OCI-LY7 (cell line): ENCODE measurements at regions not wholly inside any gene's neighbourhood (a gene's known extent, or its start where the extent isn't known, plus 50 kb on each side); places are given as distances from the start of the nearest gene placed in this dataset.

Source experiments
- BruUV-seq: library from RNA; stranded (reverse); fragments of 400-500 nt; replicated peaks from 2 replicates; lab custom pipeline; 2021; lab: Mats Ljungman, UMichigan
- CTCF ChIA-PET: fragments of 300-600 bp; sonication (Branson Sonifier 250); formaldehyde crosslinking; loops from one replicate; lab custom pipeline; 2022; ENCODE audit warnings: antibody characterized with exemption; ENCODE audit not compliant: unreplicated experiment; lab: Charles Lee
- POLR2A ChIA-PET: fragments of 300-600 bp; sonication (Branson Sonifier 250); formaldehyde crosslinking; loops from one replicate; lab custom pipeline; 2022; ENCODE audit warnings: antibody characterized with exemption; lab: Charles Lee
- DNase-seq: peaks from one replicate; pipeline ENCODE4 v3.0.0-alpha.2; 2015; ENCODE audit warnings: low spot score
- H2AFZ ChIP-seq: fragments of 200-600 bp; sonication (generic), shearing (Covaris generic); 2 replicates; pipeline ENCODE4 v1.6.1; 2014; ENCODE audit warnings: mild to moderate bottlenecking, antibody characterized with exemption, low read length, moderate library complexity
- H3K27ac ChIP-seq: fragments of 200-600 bp; sonication (generic); 2 replicates; pipeline ENCODE4 v1.5.1; 2014; ENCODE audit warnings: mixed run types, low read depth, mild to moderate bottlenecking, moderate library complexity, low read length, inconsistent platforms; ENCODE audit not compliant: poor library complexity, severe bottlenecking
- H3K36me3 ChIP-seq: fragments of 200-600 bp; sonication (generic); 2 replicates; pipeline ENCODE4 v1.6.1; 2014; ENCODE audit warnings: mild to moderate bottlenecking, antibody characterized with exemption, low read length, moderate library complexity, mixed read lengths; ENCODE audit not compliant: insufficient read depth
- H3K4me1 ChIP-seq: fragments of 200-600 bp; sonication (generic); 2 replicates; pipeline ENCODE4 v1.5.1; 2014; ENCODE audit warnings: mild to moderate bottlenecking, low read length; ENCODE audit not compliant: insufficient read depth, poor library complexity, severe bottlenecking
- H3K4me2 ChIP-seq: fragments of 200-600 bp; sonication (generic); 2 replicates; pipeline ENCODE4 v1.6.1; 2014; ENCODE audit warnings: mild to moderate bottlenecking, low read length
- H3K4me3 ChIP-seq: fragments of 200-600 bp; sonication (generic); 2 replicates; pipeline ENCODE4 v1.5.1; 2014; ENCODE audit warnings: mild to moderate bottlenecking, low read depth, low read length; ENCODE audit not compliant: poor library complexity, severe bottlenecking
- H3K79me2 ChIP-seq: fragments of 200-600 bp; sonication (generic); 2 replicates; pipeline ENCODE4 v1.6.1; 2016; ENCODE audit warnings: low read depth, mild to moderate bottlenecking, low read length, moderate library complexity, mixed read lengths; ENCODE audit not compliant: insufficient read depth
- H3K9me2 ChIP-seq: fragments of 200-600 bp; sonication (generic); 2 replicates; pipeline ENCODE4 v1.6.1; 2016; ENCODE audit warnings: mild to moderate bottlenecking, low read length, mixed read lengths; ENCODE audit not compliant: insufficient read depth
- H3K9me3 ChIP-seq: fragments of 200-600 bp; sonication (generic); 2 replicates; pipeline ENCODE4 v1.6.1; 2014; ENCODE audit warnings: mild to moderate bottlenecking, mixed run types, low read length, mixed read lengths
- H4K20me1 ChIP-seq: fragments of 200-600 bp; sonication (generic); 2 replicates; pipeline ENCODE4 v1.6.1; 2014; ENCODE audit warnings: mild to moderate bottlenecking, antibody characterized with exemption, low read length, moderate library complexity, mixed read lengths; ENCODE audit not compliant: insufficient read depth
- CTCF ChIP-seq: fragments of 200-600 bp; sonication (generic); conservative IDR thresholded peaks from 2 replicates; pipeline ENCODE4 v1.5.1; 2014; ENCODE audit warnings: mild to moderate bottlenecking, antibody characterized with exemption, low read length, moderate library complexity, mixed read lengths
- EZH2phosphoT487 ChIP-seq: fragments of 200-600 bp; sonication (generic); IDR thresholded peaks from 2 replicates; pipeline ENCODE4 v1.6.1; 2018; ENCODE audit warnings: low read depth, borderline replicate concordance, mild to moderate bottlenecking, mixed run types, antibody characterized with exemption, low read length, moderate library complexity, mixed read lengths
- intact Hi-C: fragments of 100-400 bp; cut with micrococcal nuclease; formaldehyde crosslinking; loops from one replicate; pipeline ENCODE4 v1.10.0; 2022; ENCODE audit not compliant: unreplicated experiment

DNA sequence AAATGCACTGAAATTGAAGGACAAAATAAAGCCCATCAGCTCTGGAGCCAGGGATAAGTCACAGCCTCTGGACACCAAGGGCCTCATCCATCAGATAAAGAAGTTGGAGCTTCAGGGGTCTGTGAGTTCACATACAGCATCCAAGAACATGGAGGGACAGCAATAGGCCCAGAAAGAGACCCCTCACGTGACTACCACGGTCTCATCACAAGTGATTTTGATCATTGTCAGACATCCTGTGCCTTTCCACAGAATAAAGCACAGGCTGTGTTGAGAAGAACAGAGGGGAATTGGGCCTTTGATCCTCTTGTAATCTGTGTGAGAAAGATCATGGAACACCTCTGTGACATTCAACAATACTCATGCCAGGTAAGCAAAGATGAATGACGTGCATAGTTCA, 65.2 kb upstream of the CTAGE1 start:
- POLR2A ChIA-PET = no interaction called here

DNA sequence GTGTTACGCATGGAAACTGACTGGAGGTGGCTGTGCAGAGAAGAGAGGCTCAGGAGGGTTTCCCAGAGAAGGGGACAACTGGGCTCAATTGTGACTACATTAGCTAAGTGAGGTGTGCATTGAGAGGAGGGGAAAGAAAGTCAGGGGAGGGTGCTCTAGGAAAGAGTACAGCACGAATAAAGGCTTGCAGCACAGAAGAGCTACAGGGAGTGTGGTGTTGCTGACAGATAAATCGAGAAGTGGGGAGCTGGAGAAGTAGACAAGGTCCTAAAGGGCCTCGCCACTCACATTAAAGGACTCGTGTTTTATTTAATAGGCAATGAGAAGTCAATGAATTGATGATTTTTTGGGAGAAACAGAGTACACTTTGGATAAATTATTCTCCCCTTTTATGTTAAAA, 65.7 kb upstream of the CTAGE1 start:
- no peaks in the 10 kb centered on the region for H3K4me1 ChIP-seq
- intact Hi-C loops = no loop called here
- ChIA-PET POLR2A (no interaction called here), CTCF (no interaction called here)
- H3K9me2 ChIP-seq = no peaks in the 10 kb centered on the region
- H3K4me3 ChIP-seq = no peak overlapping the region
- no peak overlapping the region for H2AFZ ChIP-seq
- no peaks in the 10 kb centered on the region for H3K79me2 ChIP-seq
- no peaks in the 10 kb centered on the region for H3K36me3 ChIP-seq
- H3K9me3 ChIP-seq = no peaks in the 10 kb centered on the region
- no TSS peak for BruUV-seq
- no peak for DNase-seq
- no peaks in the 10 kb centered on the region for H4K20me1 ChIP-seq
- TF ChIP-seq CTCF (no peak), EZH2phosphoT487 (no peak)
- no peak overlapping the region for H3K4me2 ChIP-seq
- H3K27ac ChIP-seq = no peak overlapping the region

More for the DNA sequence above, 65.2 kb upstream of the CTAGE1 start:
- Histone ChIP-seq H3K9me3 (no peaks in the 10 kb centered on the region), H4K20me1 (no peaks in the 10 kb centered on the region), H3K4me1 (no peaks in the 10 kb centered on the region), H3K4me2 (no peak overlapping the region), H3K79me2 (no peaks in the 10 kb centered on the region), H3K27ac (no peak overlapping the region), H3K36me3 (no peaks in the 10 kb centered on the region), H3K9me2 (no peaks in the 10 kb centered on the region), H2AFZ (no peak overlapping the region), H3K4me3 (no peak overlapping the region)
- no TSS peak for BruUV-seq
- TF ChIP-seq CTCF (no peak), EZH2phosphoT487 (no peak)
- CTCF ChIA-PET = no interaction called here
- DNase-seq = no peak
- intact Hi-C loops = no loop called here

DNA sequence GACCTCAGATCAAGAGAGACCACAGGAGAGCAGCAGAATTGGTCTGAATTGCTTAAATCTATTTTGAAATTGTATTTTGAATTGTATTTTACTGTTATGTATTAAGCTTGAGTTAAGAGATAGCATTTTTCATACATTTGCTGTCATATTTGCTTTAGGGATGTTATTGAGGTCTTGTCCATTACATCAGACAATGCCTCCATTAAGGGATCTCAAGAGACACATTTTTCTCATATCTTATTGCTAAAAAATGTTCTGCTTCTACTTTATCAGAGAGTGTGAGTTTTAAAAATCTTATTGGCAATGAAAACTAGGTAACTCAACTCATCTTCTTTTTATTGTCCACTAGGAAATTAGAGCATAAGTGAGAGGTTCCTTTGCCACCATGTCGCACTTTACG, 66.8 kb upstream of the CTAGE1 start:
- no peak overlapping the region for H3K4me3 ChIP-seq
- H3K79me2 ChIP-seq = no peaks in the 10 kb centered on the region
- no peak for DNase-seq
- H4K20me1 ChIP-seq = no peaks in the 10 kb centered on the region
- intact Hi-C loops = no loop called here
- ChIA-PET POLR2A (no interaction called here), CTCF (no interaction called here)
- no peak overlapping the region for H3K4me2 ChIP-seq
- no peak for TF ChIP-seq EZH2phosphoT487
- TF ChIP-seq CTCF = no peak
- H2AFZ ChIP-seq = no peak overlapping the region
- no peaks in the 10 kb centered on the region for H3K9me3 ChIP-seq
- no peaks in the 10 kb centered on the region for H3K4me1 ChIP-seq
- H3K27ac ChIP-seq = no peak overlapping the region
- no peaks in the 10 kb centered on the region for H3K36me3 ChIP-seq
- H3K9me2 ChIP-seq = no peaks in the 10 kb centered on the region
- BruUV-seq = no TSS peak
